IMR-90 (cell line): ENCODE measurements at regions not wholly inside any gene's neighbourhood (a gene's known extent, or its start where the extent isn't known, plus 50 kb on each side); places are given as distances from the start of the nearest gene placed in this dataset.

Experiments
- CEBPB ChIP-seq: IDR thresholded peaks from 2 replicates; pipeline ENCODE4 v1.6.1; 2012; ENCODE audit warnings: low read depth, low read length, improper control_type of control experiment
- CTCF ChIP-seq: conservative IDR thresholded peaks from 2 replicates; pipeline ENCODE4 v1.5.1; 2012; ENCODE audit warnings: mild to moderate bottlenecking, low read depth, low read length, improper control_type of control experiment
- FOS ChIP-seq: fragments of 150-350 bp; IDR thresholded peaks from 2 replicates; pipeline ENCODE4 v1.6.1; 2016; ENCODE audit warnings: low read depth, low read length
- RAD21 ChIP-seq: IDR thresholded peaks from 2 replicates; pipeline ENCODE4 v1.6.1; 2012; ENCODE audit warnings: low read length, improper control_type of control experiment
- RFX5 ChIP-seq: IDR thresholded peaks from 2 replicates; pipeline ENCODE4 v1.8.0; 2012; ENCODE audit warnings: low read depth, mild to moderate bottlenecking, low read length, moderate library complexity
- SMC3 ChIP-seq: fragments of 150-350 bp; IDR thresholded peaks from 2 replicates; pipeline ENCODE4 v1.6.1; 2016; ENCODE audit warnings: low read depth, mild to moderate bottlenecking, antibody characterized with exemption, low read length, moderate library complexity
- USF2 ChIP-seq: fragments of 150-350 bp; IDR thresholded peaks from 2 replicates; pipeline ENCODE4 v1.6.1; 2017; ENCODE audit warnings: mild to moderate bottlenecking, antibody characterized with exemption, low read length, low read depth

DNA sequence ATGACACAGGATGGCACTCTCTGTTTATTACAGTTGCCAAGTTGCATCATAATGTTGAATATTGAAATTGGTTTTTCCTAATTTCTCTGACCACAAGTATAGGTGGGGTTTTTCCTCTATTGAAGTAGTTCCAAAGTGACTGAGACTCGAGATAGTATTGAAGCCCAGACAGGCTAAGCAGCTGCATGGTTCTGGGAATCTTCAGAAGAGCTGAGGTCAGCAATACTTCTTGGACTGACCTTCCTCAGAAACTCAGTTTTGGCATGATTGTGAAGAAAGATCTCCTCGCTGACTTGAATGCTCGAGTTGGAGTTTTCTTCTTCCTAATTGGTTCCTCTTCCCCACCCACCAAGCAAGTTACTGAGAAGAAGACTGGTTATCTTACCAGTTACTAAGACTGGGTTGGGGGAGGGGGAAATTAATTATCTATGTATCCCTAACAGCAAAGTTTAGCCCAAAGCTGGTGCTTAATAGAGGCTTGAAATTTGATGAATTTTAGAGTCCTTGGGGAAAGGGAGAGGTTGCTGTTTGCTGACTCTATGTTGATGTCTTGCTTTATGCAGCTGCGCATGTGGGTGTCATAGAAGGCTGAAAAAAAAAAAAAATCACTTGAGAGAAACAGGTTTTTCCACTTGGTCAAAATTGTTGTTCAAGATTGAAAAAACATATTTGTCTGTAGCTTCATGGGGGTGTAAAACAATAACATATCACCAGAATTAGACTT lies 91.1 kb downstream of the P2RY10 start:
- no peak for TF ChIP-seq CTCF
- TF ChIP-seq SMC3: no peak
- TF ChIP-seq FOS: no peak
- no peak for TF ChIP-seq CEBPB
- TF ChIP-seq RAD21: no peak
- no peak for TF ChIP-seq RFX5
- no peak for TF ChIP-seq USF2
